Adrenal gland (tissue), 9 donors: ENCODE measurements at regions not wholly inside any gene's neighbourhood (a gene's known extent, or its start where the extent isn't known, plus 50 kb on each side); places are given as distances from the start of the nearest gene placed in this dataset.

Experiments
- DNase-seq, 7 donors: peaks; one replicate each; pipeline ENCODE4 v3.0.0-alpha.2; 2019 to 2020
- H3K27ac ChIP-seq, 5 donors: fragments of 200-600 bp; sonication (generic) in 4 of 5; 1 replicate in 3 of 5; 2 replicates in 2 of 5; pipeline versions ENCODE4 v1.5.1 to v1.8.0; 2016 to 2020; ENCODE audit warnings: mild to moderate bottlenecking in 1 of 5
- H3K27me3 ChIP-seq: fragments of 200-600 bp; 2 replicates; pipeline ENCODE4 v1.8.0; 2021
- H3K36me3 ChIP-seq, 2 donors: fragments of 200-600 bp; replicated peaks in 1 of 2; 1 replicate in 1 of 2; 2 replicates in 1 of 2; pipeline versions ENCODE4 v1.5.1 to v1.8.0; 2018 to 2022
- H3K4me1 ChIP-seq, 2 donors: fragments of 200-600 bp; replicated peaks in 1 of 2; 1 replicate in 1 of 2; 2 replicates in 1 of 2; pipeline versions ENCODE4 v1.5.1 to v1.8.0; 2018 to 2021
- H3K4me3 ChIP-seq, 4 donors: fragments of 200-600 bp; sonication (generic) in 3 of 4; one replicate each; pipeline ENCODE4 v1.5.1; 2016 to 2018
- H3K9me3 ChIP-seq, 3 donors: fragments of 200-600 bp; sonication (generic) in 1 of 3; replicated peaks in 1 of 3; 1 replicate in 2 of 3; 2 replicates in 1 of 3; pipeline versions ENCODE4 v1.5.1 to v1.8.0; 2016 to 2021
- POLR2A ChIP-seq, 2 donors: fragments of 450-650 bp; IDR thresholded peaks; one replicate each; pipeline ENCODE4 v1.6.1; 2017; ENCODE audit warnings: antibody characterized with exemption in 2 of 2, mild to moderate bottlenecking in 2 of 2, moderate library complexity in 1 of 2
- WGBS, 4 donors: extraction: QIAGEN DNeasy Blood & Tissue Kit in 2 of 4; methylation state at CpG; one replicate each; pipeline versions ENCODE4 v1.1.5 to v1.1.7; 2013 to 2017; 5-methylcytosine and 5-hydroxymethylcytosine counted together
- intact Hi-C, 2 donors: fragments of 100-400 bp; cut with DNase I; formaldehyde crosslinking; loops; one replicate each; pipeline versions ENCODE4 v1.14.1 to v1.15.0; 2022 to 2023
- TF ChIP-seq, protein P1 (sequence below), 6 experiments: fragments of 450-650 bp in 4 of 6; fragments of 200-600 bp in 2 of 6; sonication (generic) in 1 of 6; IDR thresholded peaks; 1 replicate in 5 of 6; 2 replicates in 1 of 6; pipeline versions ENCODE4 v1.5.1 to v1.8.0; 2016 to 2021; ENCODE audit warnings: antibody characterized with exemption in 6 of 6, mild to moderate bottlenecking in 2 of 6, moderate library complexity in 1 of 6
- donor health status: healthy with polysubstance abuse.
- donor health status: Bipolar disorder and iron deficiency.
- donor health status: DM: yes; HTN: yes; CAD: no.
- donor health status: DM: no; HTN: no; CAD: no.
- donor health status: DM: no; HTN: no; CAD: no.

DNA sequence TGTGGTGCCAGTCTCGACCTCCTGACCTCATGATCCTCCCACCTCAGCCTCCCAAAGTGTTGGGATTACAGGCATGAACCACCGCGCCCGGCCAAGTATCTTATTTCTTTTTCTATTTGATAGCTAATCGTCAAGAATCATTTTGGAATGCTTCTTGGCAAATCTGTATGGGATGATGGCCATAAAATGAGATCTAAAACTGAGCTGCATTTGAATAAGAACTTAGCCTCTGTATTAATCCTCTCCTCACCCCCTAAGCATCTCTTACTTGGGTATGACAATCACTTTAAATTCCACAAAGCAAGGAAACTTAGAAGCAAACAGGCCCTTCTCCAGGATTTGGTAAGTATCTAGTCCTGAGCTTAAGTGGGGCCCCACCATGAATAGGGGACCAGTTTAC lies 108.9 kb upstream of the BTBD3 start:
- Histone ChIP-seq H3K27me3 (no peaks in the 10 kb centered on the region), H3K4me1 (peaks cover 7 to 16% of the 10 kb centered on the region in 2 donors), H3K36me3 (no peaks in the 10 kb centered on the region), H3K9me3 (no peaks in the 10 kb centered on the region), H3K27ac (no peak overlapping the region), H3K4me3 (no peak overlapping the region)
- intact Hi-C loops: no loop called here
- DNase-seq: no peak
- WGBS, 4 donors: 90 to 95% (median 93%) methylated on average over 5 of the region's 5 CpGs
- TF ChIP-seq, protein P1, sequence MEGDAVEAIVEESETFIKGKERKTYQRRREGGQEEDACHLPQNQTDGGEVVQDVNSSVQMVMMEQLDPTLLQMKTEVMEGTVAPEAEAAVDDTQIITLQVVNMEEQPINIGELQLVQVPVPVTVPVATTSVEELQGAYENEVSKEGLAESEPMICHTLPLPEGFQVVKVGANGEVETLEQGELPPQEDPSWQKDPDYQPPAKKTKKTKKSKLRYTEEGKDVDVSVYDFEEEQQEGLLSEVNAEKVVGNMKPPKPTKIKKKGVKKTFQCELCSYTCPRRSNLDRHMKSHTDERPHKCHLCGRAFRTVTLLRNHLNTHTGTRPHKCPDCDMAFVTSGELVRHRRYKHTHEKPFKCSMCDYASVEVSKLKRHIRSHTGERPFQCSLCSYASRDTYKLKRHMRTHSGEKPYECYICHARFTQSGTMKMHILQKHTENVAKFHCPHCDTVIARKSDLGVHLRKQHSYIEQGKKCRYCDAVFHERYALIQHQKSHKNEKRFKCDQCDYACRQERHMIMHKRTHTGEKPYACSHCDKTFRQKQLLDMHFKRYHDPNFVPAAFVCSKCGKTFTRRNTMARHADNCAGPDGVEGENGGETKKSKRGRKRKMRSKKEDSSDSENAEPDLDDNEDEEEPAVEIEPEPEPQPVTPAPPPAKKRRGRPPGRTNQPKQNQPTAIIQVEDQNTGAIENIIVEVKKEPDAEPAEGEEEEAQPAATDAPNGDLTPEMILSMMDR (IDR thresholded peaks at IDR 0.05): no peak
- no peak for TF ChIP-seq POLR2A (IDR thresholded peaks at IDR 0.05)

DNA sequence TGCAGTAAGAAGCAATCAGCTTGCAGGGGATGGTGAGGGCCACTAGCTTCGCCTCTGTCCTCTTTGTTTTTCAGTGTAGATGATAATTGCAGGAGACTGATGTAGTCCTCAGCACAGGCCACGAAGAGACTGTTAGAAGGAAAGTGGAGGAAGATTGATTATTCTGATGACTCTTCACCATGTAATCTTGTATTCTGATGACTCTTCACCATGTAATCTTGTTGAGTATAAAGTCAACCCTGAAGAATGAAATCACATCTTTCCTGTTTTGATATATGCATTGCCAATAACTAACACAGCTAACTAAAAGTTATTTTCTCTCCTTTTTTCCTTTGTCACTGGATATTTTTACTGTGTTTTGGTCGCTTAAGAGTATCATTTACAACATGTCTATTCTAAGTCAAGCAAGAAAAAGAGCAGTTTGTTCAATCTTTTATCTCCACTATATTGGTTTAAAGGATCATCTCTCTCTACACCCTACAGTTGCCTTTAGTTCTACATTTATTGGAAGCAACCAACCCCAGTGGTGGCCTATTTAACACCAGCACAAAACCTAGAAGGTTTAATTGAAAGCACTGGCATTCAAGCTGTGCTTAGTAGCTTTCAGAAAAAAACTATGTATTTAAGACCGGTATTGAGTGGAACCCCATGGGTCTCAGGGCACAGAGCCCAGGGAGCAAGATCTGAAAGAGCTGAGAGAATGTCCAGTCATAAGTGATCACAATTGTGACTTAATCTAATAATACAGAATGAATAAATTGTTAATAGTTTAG lies 107.2 kb upstream of the BTBD3 start:
- intact Hi-C loops: no loop called here
- H3K36me3 ChIP-seq: no peaks in the 10 kb centered on the region
- peaks cover 7 to 16% of the 10 kb centered on the region in 2 donors for H3K4me1 ChIP-seq
- H3K27me3 ChIP-seq: no peaks in the 10 kb centered on the region
- H3K27ac ChIP-seq: no peak overlapping the region
- TF ChIP-seq POLR2A (IDR thresholded peaks at IDR 0.05): no peak
- no peak for DNase-seq
- no peak overlapping the region for H3K4me3 ChIP-seq
- H3K9me3 ChIP-seq: no peaks in the 10 kb centered on the region
- WGBS, 4 donors: 55 to 69% (median 62%) methylated on average over 4 of the region's 4 CpGs

DNA sequence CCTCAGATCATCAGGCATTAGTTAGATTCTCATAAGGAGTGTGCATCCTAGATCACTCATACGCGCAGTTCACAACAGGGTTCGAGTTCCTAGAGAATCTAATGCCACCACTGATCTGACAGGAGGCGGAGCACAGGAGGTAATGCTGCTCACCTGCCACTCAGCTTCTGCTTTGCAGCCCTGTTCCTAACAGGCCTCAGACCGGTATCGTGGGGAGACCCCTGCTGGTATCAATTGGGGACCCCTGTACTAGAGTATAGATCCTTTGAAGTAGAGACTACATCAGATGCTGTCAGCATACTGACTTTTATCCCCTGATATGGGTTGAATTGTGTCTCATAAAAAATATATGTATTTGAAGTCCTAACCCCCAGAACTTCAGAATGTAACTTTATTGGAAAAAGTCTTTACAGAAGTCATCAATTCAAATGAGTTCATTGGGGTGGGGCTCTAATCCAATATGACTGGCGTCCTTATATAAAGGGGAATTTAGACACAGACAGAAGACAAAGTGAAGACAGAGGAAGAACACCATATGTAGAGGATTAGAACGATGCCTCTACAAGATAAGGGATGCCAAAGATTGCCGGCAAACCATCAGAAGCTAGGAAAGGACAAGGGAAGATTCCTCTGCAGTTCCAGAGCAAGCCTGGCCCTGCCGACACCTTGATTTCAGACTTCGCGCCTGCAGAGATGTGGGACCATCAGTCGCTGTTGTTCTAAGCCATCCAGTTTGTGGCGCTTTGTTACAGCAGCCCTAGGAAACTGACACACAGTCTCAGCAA lies 104.4 kb upstream of the BTBD3 start:
- no peak for DNase-seq
- whole genome bisulfite sequencing, 4 donors: 90 to 97% (median 96%) methylated on average over 12 to 14 of the region's 14 CpGs
- Histone ChIP-seq H3K9me3 (no peaks in the 10 kb centered on the region), H3K36me3 (no peaks in the 10 kb centered on the region), H3K27me3 (no peaks in the 10 kb centered on the region), H3K4me3 (no peak overlapping the region), H3K4me1 (no peaks in the 10 kb centered on the region), H3K27ac (no peak overlapping the region)
- no peak for TF ChIP-seq POLR2A (IDR thresholded peaks at IDR 0.05)
- TF ChIP-seq, protein P1 (IDR thresholded peaks at IDR 0.05): no peak
- intact Hi-C loops: no loop called here

DNA sequence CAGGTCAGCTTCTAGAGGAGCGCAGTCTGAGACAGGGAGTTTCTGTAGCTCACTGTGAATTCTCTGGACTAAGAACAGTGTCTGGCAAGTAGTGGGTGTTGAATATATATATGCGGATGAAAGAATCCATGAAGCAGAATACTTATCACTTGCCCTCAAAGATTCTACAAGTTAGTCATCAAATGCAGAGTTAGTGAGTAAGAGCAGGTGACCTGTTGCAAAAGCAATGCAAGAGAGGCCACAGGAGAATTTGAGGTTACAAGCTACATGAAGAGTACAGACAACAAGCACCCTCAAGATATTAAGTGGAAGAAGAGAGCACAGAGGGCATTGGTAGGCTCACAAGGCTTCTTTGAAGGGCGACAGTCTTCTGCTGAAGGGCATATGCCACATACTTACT lies 103.4 kb upstream of the BTBD3 start:
- no peaks in the 10 kb centered on the region for H3K9me3 ChIP-seq
- H3K27ac ChIP-seq: no peak overlapping the region
- no peak for TF ChIP-seq POLR2A (IDR thresholded peaks at IDR 0.05)
- TF ChIP-seq, protein P1 (IDR thresholded peaks at IDR 0.05): no peak
- no peaks in the 10 kb centered on the region for H3K36me3 ChIP-seq
- H3K4me3 ChIP-seq: no peak overlapping the region
- intact Hi-C loops: no loop called here
- H3K27me3 ChIP-seq: no peaks in the 10 kb centered on the region
- WGBS, 4 donors: 94 to 100% (median 96%) methylated on average over 3 of the region's 3 CpGs
- H3K4me1 ChIP-seq: no peaks in the 10 kb centered on the region
- DNase-seq: no peak
